Testis (tissue), 2 donors: ENCODE measurements at regions not wholly inside any gene's neighbourhood (a gene's known extent, or its start where the extent isn't known, plus 50 kb on each side); places are given as distances from the start of the nearest gene placed in this dataset.
"Not testable (repeated sequence)": the region's sequence is repeated elsewhere in the genome, so short reads cannot be mapped to it uniquely, and the experiment has no call there.

Experiments used
- POLR2A ChIP-seq: fragments of 450-650 bp; IDR thresholded peaks from one replicate; pipeline ENCODE4 v1.6.1; 2017; ENCODE audit warnings: antibody characterized with exemption, mild to moderate bottlenecking, moderate library complexity
- TF ChIP-seq, protein P1 (sequence below), 3 experiments: fragments of 450-650 bp in 2 of 3; fragments of 200-600 bp in 1 of 3; sonication (generic) in 1 of 3; IDR thresholded peaks; one replicate each; pipeline ENCODE4 v1.5.1; 2016 to 2019; ENCODE audit warnings: antibody characterized with exemption in 3 of 3, mild to moderate bottlenecking in 2 of 3, moderate library complexity in 1 of 3

DNA sequence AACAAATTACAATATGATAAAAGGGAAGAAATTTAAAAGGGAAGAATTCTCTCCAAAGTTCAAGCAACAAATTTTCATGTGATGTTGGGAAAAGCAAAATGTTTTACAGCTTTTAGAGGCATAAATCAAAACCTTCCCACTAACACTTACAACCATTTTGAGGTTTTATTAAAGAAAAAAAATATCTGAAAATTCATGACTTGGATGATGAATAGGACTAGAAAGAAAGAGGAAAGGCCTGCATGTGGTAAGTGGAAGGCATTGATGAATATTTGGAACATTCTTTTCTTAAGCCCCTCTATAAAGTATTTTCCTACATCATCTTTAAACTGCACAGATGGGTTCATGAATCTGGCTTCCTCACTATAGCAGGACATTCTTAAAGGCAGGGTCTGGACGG lies 560.6 kb downstream of the TTLL7 start:
- TF ChIP-seq POLR2A = not testable (repeated sequence)
- TF ChIP-seq, protein P1, sequence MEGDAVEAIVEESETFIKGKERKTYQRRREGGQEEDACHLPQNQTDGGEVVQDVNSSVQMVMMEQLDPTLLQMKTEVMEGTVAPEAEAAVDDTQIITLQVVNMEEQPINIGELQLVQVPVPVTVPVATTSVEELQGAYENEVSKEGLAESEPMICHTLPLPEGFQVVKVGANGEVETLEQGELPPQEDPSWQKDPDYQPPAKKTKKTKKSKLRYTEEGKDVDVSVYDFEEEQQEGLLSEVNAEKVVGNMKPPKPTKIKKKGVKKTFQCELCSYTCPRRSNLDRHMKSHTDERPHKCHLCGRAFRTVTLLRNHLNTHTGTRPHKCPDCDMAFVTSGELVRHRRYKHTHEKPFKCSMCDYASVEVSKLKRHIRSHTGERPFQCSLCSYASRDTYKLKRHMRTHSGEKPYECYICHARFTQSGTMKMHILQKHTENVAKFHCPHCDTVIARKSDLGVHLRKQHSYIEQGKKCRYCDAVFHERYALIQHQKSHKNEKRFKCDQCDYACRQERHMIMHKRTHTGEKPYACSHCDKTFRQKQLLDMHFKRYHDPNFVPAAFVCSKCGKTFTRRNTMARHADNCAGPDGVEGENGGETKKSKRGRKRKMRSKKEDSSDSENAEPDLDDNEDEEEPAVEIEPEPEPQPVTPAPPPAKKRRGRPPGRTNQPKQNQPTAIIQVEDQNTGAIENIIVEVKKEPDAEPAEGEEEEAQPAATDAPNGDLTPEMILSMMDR (IDR thresholded peaks at IDR 0.05) = not testable (repeated sequence)
